Loucy (cell line): ENCODE measurements at regions not wholly inside any gene's neighbourhood (a gene's known extent, or its start where the extent isn't known, plus 50 kb on each side); places are given as distances from the start of the nearest gene placed in this dataset.

Experiments
- H2AFZ ChIP-seq: fragments of 200-600 bp; sonication (generic); 2 replicates; pipeline ENCODE4 v1.6.0; 2016; ENCODE audit warnings: antibody characterized with exemption, mild to moderate bottlenecking, low read length, moderate library complexity
- H3F3A ChIP-seq: fragments of 200-600 bp; 2 replicates; pipeline ENCODE4 v1.6.0; 2016; ENCODE audit warnings: antibody characterized with exemption, low read depth, mild to moderate bottlenecking
- H3K27me3 ChIP-seq: fragments of 200-600 bp; sonication (generic); 2 replicates; pipeline ENCODE4 v1.6.1; 2014; ENCODE audit warnings: low read length, mild to moderate bottlenecking; ENCODE audit not compliant: insufficient read depth, poor library complexity, severe bottlenecking
- H3K36me3 ChIP-seq: fragments of 200-600 bp; sonication (generic); 2 replicates; pipeline ENCODE4 v1.6.1; 2016; ENCODE audit warnings: low read length; ENCODE audit not compliant: insufficient read depth
- H3K4me1 ChIP-seq: fragments of 200-600 bp; sonication (generic); 2 replicates; pipeline ENCODE4 v1.5.1; 2014; ENCODE audit warnings: low read length, mild to moderate bottlenecking; ENCODE audit not compliant: insufficient read depth, poor library complexity, severe bottlenecking
- H3K4me2 ChIP-seq: fragments of 200-600 bp; sonication (generic); 2 replicates; pipeline ENCODE4 v1.6.0; 2014; ENCODE audit warnings: antibody characterized with exemption, low read length, low read depth, mild to moderate bottlenecking; ENCODE audit not compliant: poor library complexity, severe bottlenecking
- H3K4me3 ChIP-seq: fragments of 200-600 bp; sonication (generic); 2 replicates; pipeline ENCODE4 v1.5.1; 2014; ENCODE audit warnings: low read length, mild to moderate bottlenecking, mixed read lengths; ENCODE audit not compliant: poor library complexity, severe bottlenecking
- H3K79me2 ChIP-seq: fragments of 200-600 bp; sonication (generic); 2 replicates; pipeline ENCODE4 v1.6.1; 2014; ENCODE audit warnings: low read length; ENCODE audit not compliant: insufficient read depth
- H3K9ac ChIP-seq: fragments of 200-600 bp; sonication (generic); 2 replicates; pipeline ENCODE4 v1.6.0; 2014; ENCODE audit warnings: mild to moderate bottlenecking, low read depth, low read length, moderate library complexity; ENCODE audit not compliant: poor library complexity, severe bottlenecking
- H3K9me2 ChIP-seq: fragments of 200-600 bp; sonication (generic); replicated peaks from 2 replicates; pipeline ENCODE4 v1.6.1; 2016; ENCODE audit warnings: low read depth, low read length, mixed read lengths
- H3K9me3 ChIP-seq: fragments of 200-600 bp; sonication (generic); 2 replicates; pipeline ENCODE4 v1.6.1; 2014; ENCODE audit warnings: mild to moderate bottlenecking, antibody characterized with exemption, low read length, low read depth; ENCODE audit not compliant: insufficient read depth
- H4K20me1 ChIP-seq: fragments of 200-600 bp; sonication (generic); 2 replicates; pipeline ENCODE4 v1.6.0; 2014; ENCODE audit warnings: antibody characterized with exemption, low read length, mild to moderate bottlenecking; ENCODE audit not compliant: insufficient read depth, poor library complexity, severe bottlenecking
- EZH2phosphoT487 ChIP-seq: fragments of 200-600 bp; IDR thresholded peaks from 2 replicates; pipeline ENCODE4 v1.6.1; 2018; ENCODE audit warnings: antibody characterized with exemption, mild to moderate bottlenecking, moderate library complexity, borderline replicate concordance
- TF ChIP-seq, protein P1 (sequence below): fragments of 200-600 bp; sonication (generic); conservative IDR thresholded peaks from 2 replicates; pipeline ENCODE4 v1.5.1; 2014; ENCODE audit warnings: mild to moderate bottlenecking, antibody characterized with exemption, low read length

DNA sequence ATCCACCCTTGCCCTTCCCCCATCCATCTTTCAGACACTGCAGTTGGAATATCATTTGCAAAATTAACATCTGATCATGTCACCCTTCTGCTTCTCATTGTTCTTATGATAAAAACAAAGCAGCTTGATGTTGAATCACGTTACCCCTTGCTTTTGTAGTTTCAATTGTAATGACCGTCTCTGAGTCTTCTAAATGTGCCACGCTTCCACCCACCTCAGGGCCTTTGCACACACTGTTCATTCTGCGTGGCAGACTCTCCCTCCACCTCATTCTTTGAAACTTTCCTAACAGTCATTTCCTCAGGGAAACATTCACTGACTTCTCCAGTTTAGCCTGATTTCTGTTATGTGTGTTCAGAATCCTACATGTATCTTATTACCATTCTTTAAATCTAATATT lies 143.6 kb upstream of the LMO4 start:
- H3K27me3 ChIP-seq = no peaks in the 10 kb centered on the region
- no peaks in the 10 kb centered on the region for H4K20me1 ChIP-seq
- no peaks in the 10 kb centered on the region for H3K9me2 ChIP-seq
- H3K4me1 ChIP-seq = no peaks in the 10 kb centered on the region
- no peaks in the 10 kb centered on the region for H3F3A ChIP-seq
- no peak overlapping the region for H3K9ac ChIP-seq
- no peak overlapping the region for H3K4me2 ChIP-seq
- no peaks in the 10 kb centered on the region for H3K9me3 ChIP-seq
- no peak overlapping the region for H2AFZ ChIP-seq
- no peaks in the 10 kb centered on the region for H3K79me2 ChIP-seq
- TF ChIP-seq, protein P1, sequence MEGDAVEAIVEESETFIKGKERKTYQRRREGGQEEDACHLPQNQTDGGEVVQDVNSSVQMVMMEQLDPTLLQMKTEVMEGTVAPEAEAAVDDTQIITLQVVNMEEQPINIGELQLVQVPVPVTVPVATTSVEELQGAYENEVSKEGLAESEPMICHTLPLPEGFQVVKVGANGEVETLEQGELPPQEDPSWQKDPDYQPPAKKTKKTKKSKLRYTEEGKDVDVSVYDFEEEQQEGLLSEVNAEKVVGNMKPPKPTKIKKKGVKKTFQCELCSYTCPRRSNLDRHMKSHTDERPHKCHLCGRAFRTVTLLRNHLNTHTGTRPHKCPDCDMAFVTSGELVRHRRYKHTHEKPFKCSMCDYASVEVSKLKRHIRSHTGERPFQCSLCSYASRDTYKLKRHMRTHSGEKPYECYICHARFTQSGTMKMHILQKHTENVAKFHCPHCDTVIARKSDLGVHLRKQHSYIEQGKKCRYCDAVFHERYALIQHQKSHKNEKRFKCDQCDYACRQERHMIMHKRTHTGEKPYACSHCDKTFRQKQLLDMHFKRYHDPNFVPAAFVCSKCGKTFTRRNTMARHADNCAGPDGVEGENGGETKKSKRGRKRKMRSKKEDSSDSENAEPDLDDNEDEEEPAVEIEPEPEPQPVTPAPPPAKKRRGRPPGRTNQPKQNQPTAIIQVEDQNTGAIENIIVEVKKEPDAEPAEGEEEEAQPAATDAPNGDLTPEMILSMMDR = no peak
- TF ChIP-seq EZH2phosphoT487 = no peak
- H3K4me3 ChIP-seq = no peak overlapping the region
- H3K36me3 ChIP-seq = no peaks in the 10 kb centered on the region

DNA sequence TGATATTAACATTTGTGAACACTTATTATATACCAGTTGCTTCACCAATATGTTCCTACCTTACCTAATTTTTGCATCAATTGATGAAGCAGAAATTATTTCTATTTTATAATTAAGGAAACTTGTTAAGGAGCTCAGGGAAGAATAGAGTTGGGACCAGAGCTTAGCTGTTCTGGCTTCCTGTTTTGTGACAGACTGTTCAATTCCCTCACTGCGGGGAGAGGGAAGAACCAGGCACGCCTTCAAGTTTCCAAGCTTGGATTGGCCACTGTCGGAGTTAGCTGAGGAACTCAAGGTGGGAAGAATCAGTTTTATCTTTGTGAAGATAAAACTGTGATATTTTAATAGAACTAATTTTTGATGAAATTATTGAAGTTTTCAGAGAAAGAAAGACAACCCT lies 142.3 kb upstream of the LMO4 start:
- no peak overlapping the region for H3K9ac ChIP-seq
- no peaks in the 10 kb centered on the region for H3K9me2 ChIP-seq
- H4K20me1 ChIP-seq = no peaks in the 10 kb centered on the region
- no peaks in the 10 kb centered on the region for H3K4me1 ChIP-seq
- no peak overlapping the region for H2AFZ ChIP-seq
- TF ChIP-seq, protein P1 = no peak
- no peak for TF ChIP-seq EZH2phosphoT487
- no peaks in the 10 kb centered on the region for H3K27me3 ChIP-seq
- H3F3A ChIP-seq = no peaks in the 10 kb centered on the region
- H3K36me3 ChIP-seq = no peaks in the 10 kb centered on the region
- H3K4me2 ChIP-seq = no peak overlapping the region
- H3K4me3 ChIP-seq = no peak overlapping the region
- no peaks in the 10 kb centered on the region for H3K79me2 ChIP-seq
- H3K9me3 ChIP-seq = no peaks in the 10 kb centered on the region

DNA sequence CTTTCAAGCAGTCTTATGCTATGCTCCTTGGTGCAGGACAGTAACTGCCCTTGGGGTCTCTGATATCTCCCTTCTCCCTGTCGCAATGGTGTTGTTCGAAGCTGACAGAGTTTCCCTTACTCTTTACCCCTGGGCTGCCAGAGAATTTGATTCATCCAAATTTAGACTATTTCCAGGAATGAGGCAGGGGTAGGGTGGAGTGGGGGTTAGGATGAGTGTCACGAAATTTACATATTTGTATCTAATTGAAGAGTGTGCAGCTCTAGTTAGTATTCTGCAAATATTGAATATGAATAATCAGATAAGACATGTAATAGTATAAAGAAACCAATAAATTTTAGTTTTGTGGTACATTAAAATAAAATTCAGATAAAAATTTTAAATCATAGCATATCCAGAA lies 140.0 kb upstream of the LMO4 start:
- no peak for TF ChIP-seq EZH2phosphoT487
- TF ChIP-seq, protein P1 = no peak
- Histone ChIP-seq H3K79me2 (no peaks in the 10 kb centered on the region), H3K36me3 (no peaks in the 10 kb centered on the region), H3K9ac (no peak overlapping the region), H3K4me1 (no peaks in the 10 kb centered on the region), H3K4me2 (no peak overlapping the region), H3F3A (no peaks in the 10 kb centered on the region), H2AFZ (no peak overlapping the region), H3K4me3 (no peak overlapping the region), H3K9me3 (no peaks in the 10 kb centered on the region), H4K20me1 (no peaks in the 10 kb centered on the region), H3K27me3 (no peaks in the 10 kb centered on the region), H3K9me2 (no peaks in the 10 kb centered on the region)
